GM18505 (cell line): ENCODE measurements at regions not wholly inside any gene's neighbourhood (a gene's known extent, or its start where the extent isn't known, plus 50 kb on each side); places are given as distances from the start of the nearest gene placed in this dataset.
"Not testable (repeated sequence)": the region's sequence is repeated elsewhere in the genome, so short reads cannot be mapped to it uniquely, and the experiment has no call there.

Experiments
- ATAC-seq: cut with Tn5 transposase; IDR thresholded peaks from one replicate; pipeline ENCODE4 v1.9.1; 2021; ENCODE audit not compliant: unreplicated experiment
- POLR2A ChIP-seq: IDR thresholded peaks from 4 replicates; pipeline ENCODE4 v1.6.1; 2011; ENCODE audit warnings: borderline replicate concordance; ENCODE audit not compliant: insufficient read depth, insufficient read length; ENCODE audit errors: extremely low read depth

- no peak for ATAC-seq
- no peak for TF ChIP-seq POLR2A
Measured at GRCh38 chr10:10044922-10045764, 972.5 kb upstream of the CELF2 start.

GRCh38 chr10:10045765-10046028, 972.0 kb upstream of the CELF2 start:
- ATAC-seq = no peak
- TF ChIP-seq POLR2A = no peak

DNA sequence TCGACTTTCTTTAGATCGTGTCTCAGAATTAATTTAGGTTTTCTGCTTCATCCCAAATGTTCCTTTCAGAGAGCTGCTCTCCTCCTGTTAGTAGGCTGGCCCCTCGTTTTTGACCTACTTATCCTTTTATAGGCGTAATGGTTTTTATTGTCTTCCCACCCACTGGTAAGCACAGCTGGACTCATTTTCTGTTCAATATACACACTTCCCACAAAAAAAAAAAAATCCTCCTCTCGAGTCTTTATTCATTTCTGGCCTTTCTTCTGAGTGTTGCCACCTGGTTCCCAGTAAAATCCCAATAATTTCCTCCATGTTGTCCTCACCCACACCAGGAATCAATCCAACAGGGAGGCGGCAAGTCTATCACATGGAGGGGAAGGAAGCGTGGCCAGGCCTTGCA, 970.2 kb upstream of the CELF2 start:
- no peak for ATAC-seq
- no peak for TF ChIP-seq POLR2A

DNA sequence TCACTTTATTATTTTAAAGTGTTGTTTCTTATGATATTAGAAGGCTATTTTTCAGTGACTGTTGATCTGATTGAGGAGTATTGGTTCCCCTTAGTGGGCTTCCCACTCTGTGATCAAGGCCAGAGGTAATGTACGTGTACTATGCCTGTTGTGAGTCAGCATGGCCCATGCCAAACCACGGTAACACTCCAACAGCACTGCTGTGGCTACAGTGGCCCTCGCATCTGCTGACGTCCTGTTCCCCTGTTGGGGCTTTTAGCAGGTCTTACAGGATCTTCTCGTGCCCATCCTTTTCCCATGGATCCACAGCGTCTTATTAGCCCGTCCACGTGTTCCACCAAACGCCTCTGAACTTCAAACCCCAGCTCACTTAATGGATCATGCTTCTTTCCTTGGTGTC, 964.6 kb upstream of the CELF2 start:
- no peak for TF ChIP-seq POLR2A
- no peak for ATAC-seq

- TF ChIP-seq POLR2A = no peak
- no peak for ATAC-seq
Measured at GRCh38 chr10:10054466-10054865, 963.2 kb upstream of the CELF2 start.

DNA sequence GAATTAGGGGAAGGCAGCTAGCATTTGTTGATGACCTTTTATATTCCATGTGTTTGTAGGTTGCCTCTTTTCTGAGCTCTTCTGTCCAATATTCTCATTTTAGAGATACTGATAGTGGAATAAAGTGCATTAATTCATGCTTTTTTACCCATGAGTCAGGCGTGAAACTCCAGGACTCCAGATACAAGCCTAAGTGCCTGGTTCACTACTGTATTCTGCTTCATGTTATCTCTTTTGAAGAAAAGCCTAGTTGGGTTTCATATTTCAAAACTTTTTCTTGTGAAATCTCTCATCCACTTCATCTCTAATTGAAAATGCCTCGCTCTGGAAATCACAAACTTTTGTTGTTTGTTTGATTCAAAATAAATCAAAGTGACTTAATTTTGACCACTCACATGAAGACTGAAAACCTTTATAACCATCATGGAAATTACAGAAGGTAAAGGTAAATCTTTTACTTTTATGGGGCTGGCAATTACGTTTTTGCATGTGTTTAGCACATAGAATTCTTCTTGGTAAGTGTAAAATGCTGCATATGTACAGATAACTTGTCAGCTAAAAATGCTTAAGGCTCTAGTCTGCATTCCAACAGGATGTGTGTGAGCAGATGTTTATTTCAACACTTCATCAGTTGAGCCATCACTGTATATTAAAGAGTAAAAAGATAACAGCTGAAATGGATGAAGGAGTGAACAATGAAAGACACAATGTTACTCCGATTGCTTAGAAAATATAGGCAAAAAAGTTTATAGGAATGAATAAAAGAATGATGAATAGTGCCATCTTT, 961.8 kb upstream of the CELF2 start:
- ATAC-seq = no peak

DNA sequence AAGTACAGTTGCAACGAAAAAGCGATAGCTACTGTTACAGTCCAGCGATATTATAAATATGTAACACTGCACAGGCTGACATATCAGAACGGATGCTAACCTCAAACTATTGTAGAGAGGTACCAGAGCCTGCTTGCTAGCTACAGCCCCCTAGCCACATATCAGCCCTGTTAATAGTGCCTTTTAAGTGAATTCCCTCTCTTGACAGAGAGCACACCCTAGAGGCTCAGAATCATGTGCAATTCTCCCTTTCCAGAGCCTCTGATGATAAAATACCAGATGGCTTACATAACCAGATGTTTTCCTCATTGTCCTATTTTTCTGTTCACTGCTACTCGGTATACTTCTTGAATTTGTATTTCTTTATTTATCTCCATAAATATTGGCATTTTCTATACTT, 960.7 kb upstream of the CELF2 start:
- no peak for TF ChIP-seq POLR2A
- no peak for ATAC-seq

More for the DNA sequence above, 961.8 kb upstream of the CELF2 start:
- TF ChIP-seq POLR2A = no peak

DNA sequence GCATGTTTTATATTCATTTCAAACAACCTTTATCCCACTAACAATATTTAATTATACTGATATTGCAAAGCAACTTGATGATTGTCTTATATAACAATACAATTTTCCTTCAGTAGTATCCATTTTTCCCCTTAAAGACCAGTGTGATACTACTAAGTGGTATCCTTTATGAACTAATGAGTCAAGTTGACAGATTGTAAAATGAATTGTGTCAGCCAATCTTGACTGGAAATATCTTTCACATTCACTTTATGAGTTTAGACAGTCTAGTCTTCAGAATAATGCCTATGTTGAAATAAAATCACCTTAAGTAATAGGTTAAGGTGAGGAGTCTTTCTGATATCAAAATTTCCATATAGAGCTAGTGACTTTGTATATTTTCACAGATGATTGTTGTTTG, 950.0 kb upstream of the CELF2 start:
- ATAC-seq = no peak
- TF ChIP-seq POLR2A = no peak

DNA sequence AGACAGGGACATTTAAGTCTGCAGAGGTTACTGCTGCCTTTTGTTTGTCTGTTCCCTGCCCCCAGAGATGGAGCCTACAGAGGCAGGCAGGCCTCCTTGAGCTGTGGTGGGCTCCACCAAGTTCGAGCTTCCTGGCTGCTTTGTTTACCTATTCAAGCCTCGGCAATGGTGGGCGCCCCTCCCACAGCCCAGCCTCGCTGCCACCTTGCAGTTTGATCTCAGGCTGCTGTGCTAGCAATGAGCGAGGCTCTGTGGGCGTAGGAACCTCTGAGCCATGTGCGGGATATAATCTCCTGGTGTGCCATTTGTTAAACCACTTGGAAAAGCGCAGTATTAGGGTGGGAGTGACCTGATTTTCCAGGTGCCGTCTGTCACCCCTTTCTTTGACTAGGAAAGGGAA, 942.8 kb upstream of the CELF2 start:
- ATAC-seq = not testable (repeated sequence)

DNA sequence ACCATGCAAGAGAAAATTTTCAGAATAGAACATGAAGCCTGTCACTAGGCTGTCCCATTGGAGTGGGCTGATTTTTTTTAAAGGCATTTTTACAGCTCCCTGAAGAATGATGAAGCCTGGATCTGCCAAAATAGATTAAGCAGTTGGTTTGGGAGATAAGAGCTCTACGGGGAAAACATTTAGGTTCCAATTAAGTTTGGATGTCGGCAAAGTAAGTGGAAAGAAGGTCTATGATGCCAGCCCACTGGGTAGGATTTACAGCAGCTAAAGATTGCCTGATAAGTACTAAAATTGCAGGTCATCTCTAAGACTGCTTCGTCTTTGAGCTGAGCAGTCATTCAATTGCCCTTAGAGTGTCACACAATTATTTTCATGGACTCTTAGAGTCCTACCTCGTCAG, 939.2 kb upstream of the CELF2 start:
- no peak for ATAC-seq

DNA sequence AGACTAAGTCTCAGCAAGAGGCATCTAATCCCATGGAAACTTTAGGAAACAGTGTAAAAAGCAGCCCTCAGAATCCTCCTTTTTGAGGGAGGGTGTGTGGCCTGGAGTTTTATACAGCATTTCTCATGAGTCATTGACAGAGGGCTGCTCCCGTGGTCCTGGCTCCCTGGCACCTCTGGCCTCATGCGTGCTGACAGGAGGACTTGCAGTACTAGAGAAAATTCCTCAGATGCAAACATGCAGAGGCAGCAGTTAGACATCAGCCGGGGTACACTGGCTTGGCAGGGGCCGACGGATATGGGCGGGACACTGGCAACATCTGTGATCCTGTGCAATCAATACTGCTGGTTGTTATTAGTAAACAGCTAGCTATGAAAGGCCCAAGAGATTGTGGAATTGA, 925.1 kb upstream of the CELF2 start:
- no peak for ATAC-seq
- TF ChIP-seq POLR2A = no peak

More for the DNA sequence above, 939.2 kb upstream of the CELF2 start:
- no peak for TF ChIP-seq POLR2A

DNA sequence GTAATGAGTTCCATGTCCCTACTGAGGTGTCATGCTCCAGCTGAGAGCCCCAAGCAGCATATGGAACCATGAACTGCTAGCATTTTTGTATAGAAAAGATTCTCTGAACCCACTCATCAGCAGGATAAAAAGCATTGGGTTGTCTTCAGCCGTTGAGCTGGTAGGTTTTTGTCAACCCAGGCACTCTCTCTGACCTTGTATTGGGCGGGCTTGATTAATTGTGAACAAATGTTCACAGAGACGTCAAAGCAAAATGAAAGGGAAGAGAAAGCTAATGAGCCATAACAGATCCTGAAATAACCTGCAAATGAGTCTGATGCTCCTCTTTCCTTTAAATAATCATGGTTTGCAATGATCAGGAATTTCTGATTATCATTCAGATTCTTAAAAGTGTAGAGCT, 924.7 kb upstream of the CELF2 start:
- no peak for ATAC-seq
- TF ChIP-seq POLR2A = no peak

GRCh38 chr10:10094691-10095090, 923.0 kb upstream of the CELF2 start:
- TF ChIP-seq POLR2A = no peak
- no peak for ATAC-seq

GRCh38 chr10:10096296-10096695, 921.4 kb upstream of the CELF2 start:
- no peak for TF ChIP-seq POLR2A
- ATAC-seq = no peak
